K562 (cell line): ENCODE measurements at regions not wholly inside any gene's neighbourhood (a gene's known extent, or its start where the extent isn't known, plus 50 kb on each side); places are given as distances from the start of the nearest gene placed in this dataset.

Experiments
- ATAC-seq: fragments of 200-7000 bp; cut with Tn5 transposase; 3 replicates; pipeline ENCODE4 v1.9.1; 2020; ENCODE audit warnings: moderate library complexity
- BruUV-seq: library from RNA; stranded (reverse); fragments of 400-500 nt; replicated peaks from 2 replicates; lab custom pipeline; 2021; lab: Mats Ljungman, UMichigan
- CTCF ChIA-PET: fragments of 300-600 bp; formaldehyde crosslinking; extraction: SDS; loops from one replicate; lab custom pipeline; 2021; ENCODE audit warnings: low intra/inter-chr PET ratio; lab: Yijun Ruan, JAX
- POLR2A ChIA-PET: fragments of 300-600, 350-650 bp; sonication (Branson Sonifier 250); formaldehyde crosslinking; extraction: SDS; loops from one replicate; lab custom pipeline; 2021; ENCODE audit warnings: antibody characterized with exemption, inconsistent platforms; lab: Yijun Ruan, JAX
- DNase-seq, 4 experiments: peaks; one replicate each; pipeline versions ENCODE4 v3.0.0 to v3.0.0-alpha.2; 2011 to 2018; ENCODE audit warnings: low spot score in 3 of 4, mixed read lengths in 3 of 4; ENCODE audit errors: extremely low read depth in 1 of 4
- FAIRE-seq: peaks from 2 replicates; lab custom pipeline; 2011; peaks lifted over from hg19 to GRCh38; lab: Jason Lieb, UNC
- H2AFZ ChIP-seq: 2 replicates; pipeline ENCODE4 v1.6.0; 2011; ENCODE audit warnings: low read depth, low read length, control low read depth, inconsistent platforms
- H3K27ac ChIP-seq: fragments of 200-600 bp; 3 replicates; pipeline ENCODE4 v1.8.0; 2011; ENCODE audit warnings: low read depth, mild to moderate bottlenecking, control low read depth, inconsistent platforms, low read length, moderate library complexity, mixed read lengths; ENCODE audit errors: extremely low read depth
- H3K27me3 ChIP-seq, 2 experiments: fragments of 300-600 bp in 1 of 2; 2 replicates in 1 of 2; 3 replicates in 1 of 2; pipeline versions ENCODE4 v1.6.0 to v1.8.0; 2011; ENCODE audit warnings: inconsistent platforms in 2 of 2, low read length in 2 of 2, mild to moderate bottlenecking in 1 of 2, mixed read lengths in 1 of 2, moderate library complexity in 1 of 2; ENCODE audit not compliant: control insufficient read depth in 2 of 2, insufficient read depth in 2 of 2
- H3K36me3 ChIP-seq: fragments of 300-600 bp; 3 replicates; pipeline ENCODE4 v1.8.0; 2011; ENCODE audit warnings: mild to moderate bottlenecking, low read length, inconsistent platforms; ENCODE audit not compliant: control insufficient read depth, insufficient read depth
- H3K4me1 ChIP-seq, 2 experiments: fragments of 200-600 bp in 1 of 2; replicated peaks in 1 of 2; 2 replicates in 1 of 2; 3 replicates in 1 of 2; pipeline versions ENCODE4 v1.5.1 to v1.8.0; 2011; ENCODE audit warnings: inconsistent platforms in 2 of 2, low read length in 2 of 2, mild to moderate bottlenecking in 1 of 2, mixed read lengths in 1 of 2, moderate library complexity in 1 of 2; ENCODE audit not compliant: control insufficient read depth in 2 of 2, insufficient read depth in 2 of 2
- H3K4me2 ChIP-seq: 2 replicates; pipeline ENCODE4 v1.6.1; 2011; ENCODE audit warnings: low read length, control low read depth, inconsistent platforms, mixed read lengths; ENCODE audit not compliant: insufficient read depth
- H3K4me3 ChIP-seq: fragments of 200-600 bp; sonication (generic), shearing (Covaris generic); 2 replicates; pipeline ENCODE4 v1.5.1; 2016; ENCODE audit warnings: control low read depth, inconsistent platforms
- H3K79me2 ChIP-seq: fragments of 200-600 bp; 3 replicates; pipeline ENCODE4 v1.8.0; 2011; ENCODE audit warnings: low read length, inconsistent platforms; ENCODE audit not compliant: control insufficient read depth, insufficient read depth
- H3K9ac ChIP-seq, 2 experiments: 2 replicates each; pipeline versions ENCODE4 v1.6.0 to v1.6.1; 2011; ENCODE audit warnings: low read depth in 2 of 2, low read length in 2 of 2, control low read depth in 1 of 2, inconsistent platforms in 1 of 2, mild to moderate bottlenecking in 1 of 2, mixed read lengths in 1 of 2; ENCODE audit not compliant: insufficient read depth in 1 of 2
- H3K9me1 ChIP-seq: one replicate; pipeline ENCODE4 v1.6.0; 2011; ENCODE audit warnings: inconsistent platforms, mild to moderate bottlenecking, low read length, moderate library complexity; ENCODE audit not compliant: control insufficient read depth, insufficient read depth
- H3K9me3 ChIP-seq: replicated peaks from 2 replicates; pipeline ENCODE4 v1.5.1; 2011; ENCODE audit warnings: low read depth, low read length, inconsistent platforms; ENCODE audit not compliant: control insufficient read depth, insufficient read depth
- H4K20me1 ChIP-seq: replicated peaks from 2 replicates; pipeline ENCODE4 v1.6.1; 2011; ENCODE audit warnings: low read length, inconsistent platforms, mixed read lengths; ENCODE audit not compliant: control insufficient read depth, insufficient read depth
- ZNF609 ChIP-seq: sonication (generic); formaldehyde crosslinking; IDR thresholded peaks from 2 replicates; pipeline ENCODE4 v1.8.1; 2023; ENCODE audit warnings: missing genetic modification reagents, mild to moderate bottlenecking, borderline replicate concordance
- WGBS: fragments of 100-300 bp; shearing (Covaris generic); methylation state at CpG from one replicate; pipeline ENCODE4 v1.1.6; 2016; ENCODE audit warnings: low coverage, mixed read lengths; ENCODE audit not compliant: insufficient coverage; ENCODE audit errors: missing lambda C conversion rate; 5-methylcytosine and 5-hydroxymethylcytosine counted together
- in situ Hi-C: fragments of 300-500 bp; cut with MboI; formaldehyde crosslinking; loops from 4 replicates; pipeline ENCODE4 v1.15.0; 2018; ENCODE audit warnings: inconsistent platforms, mixed read lengths
- intact Hi-C: fragments of 100-400 bp; cut with micrococcal nuclease; formaldehyde crosslinking; loops from 2 replicates; pipeline ENCODE4 v1.14.2; 2022

GRCh38 chr11:112760396-112761059, 200.7 kb upstream of the NCAM1 start:
- no peak overlapping the region for H3K4me2 ChIP-seq
- in situ Hi-C loops, result no loop called here
- no peaks in the 10 kb centered on the region for H3K9me3 ChIP-seq
- H3K27ac ChIP-seq, result no peak overlapping the region
- ChIA-PET POLR2A (interaction anchor here (0.7 kb wide), 1 partner anchor 30 kb away, joined by 4 read pairs; no protein-coding TSS in a partner anchor), CTCF (no interaction called here)
- FAIRE-seq (no peak), ATAC-seq (no peak), DNase-seq (no peak)
- 0% methylated on average over 7 of the region's 7 CpGs for WGBS
- no peak overlapping the region for H3K9ac ChIP-seq
- H3K4me3 ChIP-seq, result no peak overlapping the region
- H4K20me1 ChIP-seq, result no peaks in the 10 kb centered on the region; the same call in 1 of the 2 replicates
- no peak for TF ChIP-seq ZNF609 (CRISPR knock-in tag)
- no peaks in the 10 kb centered on the region for H3K79me2 ChIP-seq
- H3K36me3 ChIP-seq, result no peaks in the 10 kb centered on the region
- no TSS peak for BruUV-seq
- no peaks in the 10 kb centered on the region for H3K4me1 ChIP-seq
- intact Hi-C loops, result no loop called here
- no peaks in the 10 kb centered on the region for H3K9me1 ChIP-seq
- no peak overlapping the region for H2AFZ ChIP-seq
- H3K27me3 ChIP-seq, result no peaks in the 10 kb centered on the region; a peak in 1 of 5 replicates
